ENCODE measurements at regions not wholly inside any gene's neighbourhood (a gene's known extent, or its start where the extent isn't known, plus 50 kb on each side); places are given as distances from the start of the nearest gene placed in this dataset.
A peak's percentile ranks its signal among the peaks of the same experiment; 100 is the strongest.
"Not testable (repeated sequence)": the region's sequence is repeated elsewhere in the genome, so short reads cannot be mapped to it uniquely, and the experiment has no call there.

DNA sequence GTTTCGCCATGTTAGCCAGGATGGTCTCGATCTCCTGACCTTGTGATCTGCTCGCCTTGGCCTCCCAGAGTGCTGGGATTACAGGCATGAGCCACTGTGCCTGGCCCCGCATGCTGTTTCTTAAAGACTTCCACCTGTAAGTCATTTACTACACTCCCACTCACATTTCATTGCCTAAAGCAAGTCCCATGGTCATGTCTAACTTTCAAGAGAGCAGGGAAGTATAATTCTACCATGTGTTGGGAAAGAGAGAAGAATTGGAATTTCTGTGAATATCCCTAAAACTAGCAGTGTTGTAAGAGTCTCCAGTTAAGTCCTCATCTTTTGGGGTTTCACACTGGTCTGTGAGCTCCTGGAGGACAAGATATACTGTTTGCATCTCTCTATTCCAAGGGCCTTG lies 139.7 kb downstream of the EMP1 start:
- no peak for DNase-seq

GRCh38 chr12:13328535-13328934 lies 132.0 kb downstream of the EMP1 start:
- DNase-seq = no peak

GRCh38 chr12:13326076-13326475 lies 129.6 kb downstream of the EMP1 start:
- no peak for DNase-seq

DNA sequence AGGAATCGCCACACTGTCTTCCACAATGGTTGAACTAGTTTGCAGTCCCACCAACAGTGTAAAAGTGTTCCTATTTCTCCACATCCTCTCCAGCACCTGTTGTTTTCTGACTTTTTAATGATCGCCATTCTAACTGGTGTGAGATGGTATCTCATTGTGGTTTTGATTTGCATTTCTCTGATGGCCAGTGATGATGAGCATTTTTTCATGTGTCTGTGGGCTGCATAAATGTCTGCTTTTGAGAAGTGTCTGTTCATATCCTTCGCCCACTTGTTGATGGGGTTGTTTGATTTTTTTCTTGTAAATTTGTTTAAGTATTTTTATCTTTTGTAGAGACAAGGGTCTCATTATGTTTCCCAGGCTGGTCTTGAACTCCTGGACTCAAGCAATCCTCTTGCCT lies 128.5 kb downstream of the EMP1 start:
- DNase-seq = not testable (repeated sequence)

- DNase-seq = no peak
Measured at GRCh38 chr12:13318231-13319015, 121.9 kb downstream of the EMP1 start.

GRCh38 chr12:13316587-13317246 lies 120.2 kb downstream of the EMP1 start:
- no peak for DNase-seq

- DNase-seq = no peak
Measured at GRCh38 chr12:13313886-13314285, 117.4 kb downstream of the EMP1 start.

DNA sequence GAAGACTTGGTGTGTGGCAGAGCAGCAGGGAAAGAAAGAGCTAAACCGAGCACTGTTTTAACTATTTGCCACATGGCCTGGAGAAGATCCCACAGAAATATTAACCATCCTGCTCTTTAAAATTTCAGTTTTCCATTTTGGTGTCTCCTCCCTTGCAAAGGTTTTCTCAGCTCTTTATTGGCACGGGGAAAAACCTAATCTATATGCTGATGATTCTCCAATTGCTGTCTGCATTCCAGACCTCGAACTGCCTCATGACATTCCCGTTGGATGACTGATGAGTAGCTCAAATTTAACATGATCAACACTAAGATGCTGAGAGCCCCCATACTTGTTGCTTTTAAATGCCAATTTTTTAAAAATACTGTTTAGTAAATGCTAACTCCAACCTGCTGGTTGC lies 115.0 kb downstream of the EMP1 start:
- no peak for DNase-seq

GRCh38 chr12:13307143-13307816 lies 110.8 kb downstream of the EMP1 start:
- no peak for DNase-seq

DNA sequence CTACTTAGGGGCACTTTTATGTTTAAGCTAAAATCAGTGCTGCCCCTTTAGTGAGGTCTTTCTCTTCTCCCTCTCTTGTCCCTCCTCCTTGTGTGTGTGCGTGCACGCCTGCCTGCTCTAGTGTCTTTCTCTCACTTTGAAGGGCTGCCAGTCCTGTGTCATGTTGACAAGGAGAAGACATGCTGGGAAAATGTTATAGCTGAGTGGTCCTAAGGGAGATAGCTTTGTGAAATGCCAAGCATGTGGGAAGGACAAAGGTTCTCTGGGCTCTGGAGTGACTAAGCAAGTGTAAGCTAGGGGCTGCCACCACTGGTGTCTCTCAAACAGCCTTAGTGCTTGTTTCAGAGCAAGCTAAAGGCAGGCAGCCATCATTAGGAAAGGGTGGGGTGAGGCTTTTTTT lies 108.4 kb downstream of the EMP1 start:
- DNase-seq = no peak

DNA sequence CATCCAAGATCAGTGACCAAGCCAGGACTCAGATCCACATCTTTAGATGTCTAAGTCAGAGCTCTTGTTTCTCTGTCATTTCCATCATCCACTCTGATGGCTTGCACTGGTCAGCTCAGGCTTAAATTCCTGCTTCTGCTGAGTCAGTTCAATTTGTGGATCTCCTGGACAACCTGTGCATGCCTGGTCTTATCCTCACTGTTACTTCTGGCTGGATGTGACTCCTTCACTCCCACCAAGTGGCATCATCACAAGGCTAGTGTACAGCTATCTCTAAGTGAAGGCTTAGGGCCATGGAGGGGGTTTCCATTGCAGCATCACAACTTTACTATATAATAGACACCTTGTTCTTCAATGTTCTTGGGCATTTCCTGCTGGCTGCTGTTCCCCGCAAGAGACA lies 102.9 kb downstream of the EMP1 start:
- no peak for DNase-seq

DNA sequence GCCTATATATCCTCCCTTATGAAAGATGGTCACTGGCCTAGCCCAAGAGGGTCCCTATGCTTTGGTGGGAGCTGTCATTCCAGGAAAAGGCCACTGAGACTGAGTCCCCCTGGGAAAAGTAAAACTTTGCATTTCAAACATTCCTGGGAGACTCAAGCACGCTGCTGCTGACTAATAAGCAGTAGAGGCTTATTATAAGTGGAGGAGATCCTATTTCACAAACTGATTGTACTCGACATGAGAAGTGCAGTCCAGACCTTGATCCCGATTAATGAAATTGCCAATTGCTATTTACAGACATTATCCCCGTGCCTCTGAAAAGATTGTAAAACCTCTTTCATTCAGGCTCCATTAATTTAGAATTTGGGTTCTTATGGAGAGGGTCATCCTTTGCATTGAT lies 96.6 kb downstream of the EMP1 start:
- DNase-seq = no peak

DNA sequence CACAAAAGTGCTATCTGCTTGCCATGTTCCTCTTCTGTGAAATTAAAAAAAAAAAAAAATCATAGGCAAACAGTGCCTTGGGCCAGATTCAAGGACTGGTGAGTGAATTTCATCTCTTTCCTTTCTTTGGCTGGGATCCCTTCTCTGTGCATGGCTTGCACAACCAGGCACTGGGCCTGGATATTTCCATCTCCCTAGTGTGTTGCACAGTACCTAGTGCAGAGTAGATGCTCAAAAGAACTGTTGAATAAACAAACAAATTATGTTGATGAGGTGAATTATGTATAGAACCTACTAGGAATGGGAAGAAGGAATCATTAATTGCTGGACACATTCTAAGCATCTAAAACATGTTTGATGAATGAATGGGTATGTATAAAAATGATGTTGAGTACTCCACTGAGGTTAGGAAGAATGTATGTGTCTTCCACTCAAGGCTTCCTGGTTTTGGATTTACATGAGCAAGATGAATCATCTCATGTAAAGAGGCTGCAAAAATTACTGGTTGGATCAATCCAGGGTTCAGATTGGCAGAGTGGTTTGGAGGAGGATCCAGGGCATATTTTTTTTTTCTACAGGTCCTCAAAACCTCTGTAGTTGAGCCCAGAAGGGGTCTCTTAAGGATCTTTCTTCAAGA lies 93.2 kb downstream of the EMP1 start:
- no peak for DNase-seq

DNA sequence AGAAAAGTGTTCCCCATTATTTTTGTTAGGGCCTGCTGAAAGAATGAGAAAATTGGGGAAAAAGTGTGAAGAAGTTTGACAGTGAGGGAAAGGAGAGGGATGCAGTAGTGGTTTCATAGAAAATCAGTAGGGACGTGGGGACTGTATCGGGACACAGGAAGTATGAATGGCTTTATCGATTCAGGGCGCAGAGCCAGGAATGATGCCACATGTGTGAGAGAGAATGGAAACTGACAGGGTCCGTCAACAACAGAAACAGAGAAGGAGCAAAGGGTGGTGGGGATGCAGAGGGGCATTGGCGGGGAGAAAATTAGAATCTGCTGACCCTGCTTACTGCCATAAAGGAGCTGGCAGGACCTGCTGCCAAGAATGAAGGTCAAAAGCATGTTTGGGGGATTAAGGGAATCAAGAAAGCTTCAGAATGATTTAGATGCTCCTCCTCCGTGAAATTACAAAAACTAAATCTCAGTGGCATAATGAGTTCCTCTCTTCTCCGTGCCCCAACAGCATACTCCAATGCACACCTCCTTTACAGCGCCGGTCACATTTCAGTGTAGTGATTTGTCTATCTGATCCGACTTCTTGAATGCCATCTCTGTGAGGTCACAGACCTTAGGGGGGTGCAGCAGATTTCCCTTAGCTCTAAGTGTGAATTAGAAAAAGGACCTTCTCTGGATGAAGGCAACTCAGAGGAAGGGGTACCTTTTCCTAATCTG lies 92.6 kb downstream of the EMP1 start:
- DNase-seq = no peak

GRCh38 chr12:13288501-13288900 lies 92.0 kb downstream of the EMP1 start:
- no peak for DNase-seq

DNA sequence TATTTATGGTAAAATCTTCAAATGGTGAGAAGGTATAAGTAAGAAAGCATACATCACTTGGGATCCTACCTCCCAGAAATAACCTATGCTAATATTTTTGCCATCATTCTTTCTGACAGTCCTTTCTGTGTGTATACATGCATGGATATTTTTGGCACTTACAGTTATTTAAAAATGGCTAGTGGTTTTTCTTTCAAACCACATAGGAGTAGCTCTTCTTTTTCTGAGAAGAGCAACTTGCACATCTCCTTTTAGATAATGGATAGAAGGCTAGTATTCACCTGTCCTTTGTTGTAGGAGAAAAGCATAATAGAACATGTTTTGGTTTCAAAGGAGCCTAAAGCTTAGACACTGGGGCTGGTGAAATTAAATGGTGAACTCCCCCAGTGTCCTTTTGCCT lies 87.3 kb downstream of the EMP1 start:
- no peak for DNase-seq

DNA sequence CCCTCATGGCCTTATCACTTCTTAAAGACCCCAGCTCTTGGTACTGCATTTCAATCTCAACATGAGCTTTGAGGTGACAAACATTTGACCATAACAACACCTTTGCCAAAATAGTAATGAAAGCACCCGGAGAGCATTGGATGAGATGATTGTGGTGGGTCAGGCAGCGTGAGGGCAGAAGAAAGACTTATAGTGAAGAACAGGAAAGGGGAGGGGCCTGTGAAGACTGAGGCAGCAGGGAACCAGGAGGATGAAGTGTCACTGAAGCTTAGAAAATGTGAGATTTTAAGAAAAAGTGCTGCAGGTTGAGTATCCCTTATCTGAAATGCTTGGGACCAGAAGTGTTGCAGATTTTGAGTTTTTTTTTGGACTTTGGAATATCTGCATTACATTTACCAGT lies 86.3 kb downstream of the EMP1 start:
- DNase-seq = no peak

DNA sequence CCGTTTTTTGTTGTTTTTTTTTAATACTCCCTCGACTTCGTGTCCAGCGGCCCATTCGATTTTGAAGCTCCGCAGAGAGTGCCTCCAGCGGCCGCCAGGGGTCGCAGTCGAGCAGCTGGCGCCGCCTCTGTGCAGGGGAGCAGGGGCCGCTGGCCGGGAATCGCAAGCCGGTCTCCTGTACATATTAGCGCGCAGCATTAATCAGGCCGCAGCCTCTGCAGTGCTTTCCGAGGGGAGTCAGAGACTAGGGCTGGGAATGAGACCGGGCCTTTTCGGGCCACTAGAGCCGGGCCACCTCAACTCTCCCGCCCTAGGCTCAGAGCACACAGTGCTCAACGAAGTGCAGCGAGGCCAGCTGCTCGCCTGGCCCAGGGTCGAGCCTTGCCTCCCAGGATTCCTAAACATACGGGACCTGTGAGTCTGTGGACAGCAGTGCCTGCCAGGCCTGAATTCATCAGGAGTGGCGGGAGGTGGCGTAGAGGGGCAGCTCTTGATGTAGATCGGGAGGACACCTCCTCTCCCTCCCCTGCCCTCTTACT lies 81.8 kb downstream of the EMP1 start:
- DNase-seq = peak; percentile 29

GRCh38 chr12:13277293-13277692 lies 80.8 kb downstream of the EMP1 start:
- DNase-seq = no peak

- DNase-seq = no peak
Measured at GRCh38 chr12:13275241-13276085, 78.9 kb downstream of the EMP1 start.

GRCh38 chr12:13273850-13274249 lies 77.3 kb downstream of the EMP1 start:
- no peak for DNase-seq

DNA sequence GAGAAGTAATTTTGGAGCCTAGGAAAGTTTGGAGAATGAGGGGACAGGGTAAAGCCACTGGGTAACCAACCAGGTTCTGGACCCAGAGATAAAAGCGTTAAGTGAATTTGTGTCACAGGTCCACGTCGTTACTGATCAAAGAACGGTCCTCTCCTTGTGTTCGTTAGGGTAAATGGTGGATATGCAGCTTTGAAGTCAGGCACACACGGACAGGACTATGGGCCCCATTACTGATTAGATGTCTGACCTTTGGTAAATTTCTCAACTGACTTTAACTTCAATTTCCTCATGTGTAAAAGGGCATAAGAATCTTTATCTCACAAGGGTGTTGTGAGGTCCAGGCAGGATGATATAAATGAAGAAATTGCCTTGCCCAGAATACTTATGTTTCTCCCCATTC lies 76.6 kb downstream of the EMP1 start:
- DNase-seq = no peak

Measured in NCI-H510A treated with DMSO at 0.1 percent for 48 hours (cell line).